ENCODE measurements at regions not wholly inside any gene's neighbourhood (a gene's known extent, or its start where the extent isn't known, plus 50 kb on each side); places are given as distances from the start of the nearest gene placed in this dataset.

- no peaks in the 10 kb centered on the region for H3K36me3 ChIP-seq (ENCODE audit: control insufficient read depth in 2 of 3, insufficient read depth in 3 of 3, low read length in 3 of 3)
- TF ChIP-seq, protein P1, sequence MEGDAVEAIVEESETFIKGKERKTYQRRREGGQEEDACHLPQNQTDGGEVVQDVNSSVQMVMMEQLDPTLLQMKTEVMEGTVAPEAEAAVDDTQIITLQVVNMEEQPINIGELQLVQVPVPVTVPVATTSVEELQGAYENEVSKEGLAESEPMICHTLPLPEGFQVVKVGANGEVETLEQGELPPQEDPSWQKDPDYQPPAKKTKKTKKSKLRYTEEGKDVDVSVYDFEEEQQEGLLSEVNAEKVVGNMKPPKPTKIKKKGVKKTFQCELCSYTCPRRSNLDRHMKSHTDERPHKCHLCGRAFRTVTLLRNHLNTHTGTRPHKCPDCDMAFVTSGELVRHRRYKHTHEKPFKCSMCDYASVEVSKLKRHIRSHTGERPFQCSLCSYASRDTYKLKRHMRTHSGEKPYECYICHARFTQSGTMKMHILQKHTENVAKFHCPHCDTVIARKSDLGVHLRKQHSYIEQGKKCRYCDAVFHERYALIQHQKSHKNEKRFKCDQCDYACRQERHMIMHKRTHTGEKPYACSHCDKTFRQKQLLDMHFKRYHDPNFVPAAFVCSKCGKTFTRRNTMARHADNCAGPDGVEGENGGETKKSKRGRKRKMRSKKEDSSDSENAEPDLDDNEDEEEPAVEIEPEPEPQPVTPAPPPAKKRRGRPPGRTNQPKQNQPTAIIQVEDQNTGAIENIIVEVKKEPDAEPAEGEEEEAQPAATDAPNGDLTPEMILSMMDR (IDR thresholded peaks at IDR 0.05; ENCODE audit: borderline replicate concordance, extremely low read depth, insufficient read depth) = no peak
- FAIRE-seq = no peak
- no peaks in the 10 kb centered on the region for H3K4me1 ChIP-seq (ENCODE audit: control insufficient read depth in 2 of 3, insufficient read depth in 2 of 3, low read depth in 1 of 3, low read length in 3 of 3)
- H3K27me3 ChIP-seq (ENCODE audit: control insufficient read depth, insufficient read depth, low read length) = no peaks in the 10 kb centered on the region
- no peak overlapping the region for H3K4me3 ChIP-seq (ENCODE audit: low read length in 3 of 3)
- intact Hi-C loops (cut with DNase I) = no loop called here
- no peak overlapping the region for H3K27ac ChIP-seq (ENCODE audit: low read depth in 2 of 2, low read length in 2 of 2)
- peak in 2 of 5 donors; percentile 3 to 23 for DNase-seq
- H3K9ac ChIP-seq (ENCODE audit: low read length in 3 of 3) = no peak overlapping the region
- H3K9me3 ChIP-seq (ENCODE audit: control insufficient read depth in 2 of 3, insufficient read depth in 1 of 3, low read length in 3 of 3) = no peaks in the 10 kb centered on the region
Observed at GRCh38 chr2:78408795-78409118, 616.7 kb upstream of the REG3G start.

GRCh38 chr2:78411303-78411702, 614.2 kb upstream of the REG3G start:
- FAIRE-seq (no peak), DNase-seq (no peak)
- no peaks in the 10 kb centered on the region for H3K4me1 ChIP-seq (ENCODE audit: control insufficient read depth in 2 of 3, insufficient read depth in 2 of 3, low read depth in 1 of 3, low read length in 3 of 3)
- intact Hi-C loops (cut with DNase I) = no loop called here
- H3K4me3 ChIP-seq (ENCODE audit: low read length in 3 of 3) = no peak overlapping the region
- H3K27me3 ChIP-seq (ENCODE audit: control insufficient read depth, insufficient read depth, low read length) = no peaks in the 10 kb centered on the region
- TF ChIP-seq, protein P1 (IDR thresholded peaks at IDR 0.05; ENCODE audit: borderline replicate concordance, extremely low read depth, insufficient read depth) = no peak
- no peak overlapping the region for H3K9ac ChIP-seq (ENCODE audit: low read length in 3 of 3)
- H3K27ac ChIP-seq (ENCODE audit: low read depth in 2 of 2, low read length in 2 of 2) = no peak overlapping the region
- no peaks in the 10 kb centered on the region for H3K9me3 ChIP-seq (ENCODE audit: control insufficient read depth in 2 of 3, insufficient read depth in 1 of 3, low read length in 3 of 3)
- no peaks in the 10 kb centered on the region for H3K36me3 ChIP-seq (ENCODE audit: control insufficient read depth in 2 of 3, insufficient read depth in 3 of 3, low read length in 3 of 3)

DNA sequence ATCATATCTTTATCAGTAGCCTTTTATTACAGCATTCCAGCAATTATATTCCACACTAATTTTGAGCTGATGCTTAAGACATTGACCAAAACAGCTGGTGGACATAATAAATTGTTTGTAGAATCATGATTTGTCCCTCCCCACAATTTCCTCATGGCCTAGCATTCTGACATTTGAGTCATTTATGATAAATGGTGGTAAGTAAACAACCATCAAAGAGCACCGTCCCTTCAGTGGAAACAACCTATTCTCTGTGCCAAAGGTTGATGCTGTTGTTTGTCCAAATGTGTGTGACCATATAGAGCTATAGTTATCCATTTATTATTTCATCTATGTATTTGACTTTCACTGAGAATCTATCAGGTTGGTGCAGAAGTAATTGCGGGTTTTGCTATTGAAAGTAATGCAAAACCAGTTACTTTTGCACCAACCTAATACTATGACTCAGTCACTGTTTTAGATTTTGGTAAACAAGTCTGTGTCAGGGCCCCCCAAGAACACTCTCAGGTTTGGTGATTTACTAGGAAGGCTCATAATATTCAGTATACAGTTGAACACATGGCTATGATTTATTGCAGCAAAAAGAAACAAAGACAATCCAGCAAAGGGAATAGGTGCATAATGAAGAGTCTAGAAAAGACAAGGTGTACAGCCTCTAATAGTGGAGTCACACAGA, 608.7 kb upstream of the REG3G start:
- DNase-seq (no peak), FAIRE-seq (no peak)
- Histone ChIP-seq H3K36me3 (ENCODE audit: control insufficient read depth in 2 of 3, insufficient read depth in 3 of 3, low read length in 3 of 3) (no peaks in the 10 kb centered on the region), H3K9me3 (ENCODE audit: control insufficient read depth in 2 of 3, insufficient read depth in 1 of 3, low read length in 3 of 3) (peaks cover 0 to 4% (median 0%) of the 10 kb centered on the region in 3 donors), H3K9ac (ENCODE audit: low read length in 3 of 3) (no peak overlapping the region), H3K27ac (ENCODE audit: low read depth in 2 of 2, low read length in 2 of 2) (no peak overlapping the region), H3K4me3 (ENCODE audit: low read length in 3 of 3) (no peak overlapping the region), H3K27me3 (ENCODE audit: control insufficient read depth, insufficient read depth, low read length) (no peaks in the 10 kb centered on the region), H3K4me1 (ENCODE audit: control insufficient read depth in 2 of 3, insufficient read depth in 2 of 3, low read depth in 1 of 3, low read length in 3 of 3) (no peaks in the 10 kb centered on the region)
- TF ChIP-seq, protein P1 (IDR thresholded peaks at IDR 0.05; ENCODE audit: borderline replicate concordance, extremely low read depth, insufficient read depth) = no peak
- intact Hi-C loops (cut with DNase I) = no loop called here

GRCh38 chr2:78417355-78417754, 608.1 kb upstream of the REG3G start:
- Histone ChIP-seq H3K27me3 (ENCODE audit: control insufficient read depth, insufficient read depth, low read length) (no peaks in the 10 kb centered on the region), H3K36me3 (ENCODE audit: control insufficient read depth in 2 of 3, insufficient read depth in 3 of 3, low read length in 3 of 3) (no peaks in the 10 kb centered on the region), H3K4me1 (ENCODE audit: control insufficient read depth in 2 of 3, insufficient read depth in 2 of 3, low read depth in 1 of 3, low read length in 3 of 3) (no peaks in the 10 kb centered on the region), H3K9me3 (ENCODE audit: control insufficient read depth in 2 of 3, insufficient read depth in 1 of 3, low read length in 3 of 3) (peaks cover 0 to 4% (median 0%) of the 10 kb centered on the region in 3 donors), H3K27ac (ENCODE audit: low read depth in 2 of 2, low read length in 2 of 2) (no peak overlapping the region), H3K9ac (ENCODE audit: low read length in 3 of 3) (no peak overlapping the region), H3K4me3 (ENCODE audit: low read length in 3 of 3) (no peak overlapping the region)
- intact Hi-C loops (cut with DNase I) = no loop called here
- TF ChIP-seq, protein P1 (IDR thresholded peaks at IDR 0.05; ENCODE audit: borderline replicate concordance, extremely low read depth, insufficient read depth) = no peak
- DNase-seq = peak in 2 of 5 donors; percentile 39 to 47
- FAIRE-seq = no peak

Measured in kidney (tissue), 13 donors.